Heart left ventricle (tissue), 13 donors: ENCODE measurements at regions not wholly inside any gene's neighbourhood (a gene's known extent, or its start where the extent isn't known, plus 50 kb on each side); places are given as distances from the start of the nearest gene placed in this dataset.

Experiments used
- CTCF ChIP-seq, 12 donors: fragments of 200-600 bp; sonication (generic) in 4 of 12; IDR thresholded peaks; one replicate each; pipeline versions ENCODE4 v1.5.0 to v1.8.0; 2018 to 2022; ENCODE audit warnings: antibody characterized with exemption in 12 of 12, mild to moderate bottlenecking in 5 of 12
- POLR2A ChIP-seq, 2 donors: fragments of 450-650 bp; IDR thresholded peaks; one replicate each; pipeline ENCODE4 v1.6.1; 2017; ENCODE audit warnings: antibody characterized with exemption in 2 of 2, mild to moderate bottlenecking in 2 of 2, moderate library complexity in 2 of 2
- donor health status: ischemic (EF 13 %, LVEDD 7.1; RV severe dilation, severe dysfunction).
- donor health status: DM: no; HTN: yes; CAD: no.
- donor health status: DM: no; HTN: no; CAD: no.
- donor health status: ischemic (EF 25% LVEDD 6.9; RV normal size, moderate dysfunction).
- donor health status: ischemic (EF 25% LVEDD 5.7; RV mildly dilated, moderate dysfunction).
- donor health status: ischemic (EF 35%, LVEDD 5.7; RV mildly dilated, moderate dysfunction).
- donor health status: nonischemic (EF 11% LVEDD 7.7; RV severe dilation, severe dysfunction).
- donor health status: DM: yes; HTN: yes; CAD: no.
- donor health status: PGD.
- donor health status: ischemic (EF 29% LVEDD 5.4; RV normal size, mild dysfunction).
- donor health status: nonischemic (EF 23%, LVEDD 6.1; RV moderate dilation, normal function).

GRCh38 chr5:133866903-133867245 lies 101.6 kb downstream of the C5orf15 start:
- TF ChIP-seq CTCF (IDR thresholded peaks at IDR 0.05) (no peak), POLR2A (IDR thresholded peaks at IDR 0.05) (no peak)
